Astrocyte (in vitro differentiated cells and primary cell): ENCODE measurements at regions not wholly inside any gene's neighbourhood (a gene's known extent, or its start where the extent isn't known, plus 50 kb on each side); places are given as distances from the start of the nearest gene placed in this dataset.

Source experiments
- DNase-seq: peaks from one replicate; pipeline ENCODE4 v3.0.0-alpha.2; 2010; ENCODE audit warnings: low read depth
- FAIRE-seq: peaks from 2 replicates; lab custom pipeline; 2011; peaks lifted over from hg19 to GRCh38; lab: Jason Lieb, UNC
- H2AFZ ChIP-seq: 2 replicates; pipeline ENCODE4 v1.6.0; 2012; ENCODE audit warnings: low read depth, low read length, inconsistent platforms
- H3K27ac ChIP-seq: 2 replicates; pipeline ENCODE4 v1.5.1; 2011; ENCODE audit warnings: low read depth, low read length, inconsistent platforms
- H3K27me3 ChIP-seq: 2 replicates; pipeline ENCODE4 v1.6.0; 2011; ENCODE audit warnings: low read length, inconsistent platforms; ENCODE audit not compliant: insufficient read depth
- H3K36me3 ChIP-seq: 2 replicates; pipeline ENCODE4 v1.5.1; 2011; ENCODE audit warnings: low read length, inconsistent platforms; ENCODE audit not compliant: insufficient read depth
- H3K4me1 ChIP-seq: 2 replicates; pipeline ENCODE4 v1.5.1; 2011; ENCODE audit warnings: low read length, inconsistent platforms; ENCODE audit not compliant: insufficient read depth
- H3K4me2 ChIP-seq: 2 replicates; pipeline ENCODE4 v1.6.0; 2012; ENCODE audit warnings: low read length, inconsistent platforms
- H3K4me3 ChIP-seq: 2 replicates; pipeline ENCODE4 v1.5.1; 2011; ENCODE audit warnings: low read depth, mild to moderate bottlenecking, low read length, inconsistent platforms; ENCODE audit not compliant: insufficient read depth
- H3K79me2 ChIP-seq: 2 replicates; pipeline ENCODE4 v1.6.0; 2012; ENCODE audit warnings: mild to moderate bottlenecking, low read length, inconsistent platforms; ENCODE audit not compliant: insufficient read depth
- H3K9ac ChIP-seq: 2 replicates; pipeline ENCODE4 v1.6.0; 2012; ENCODE audit warnings: mild to moderate bottlenecking, low read length, inconsistent platforms
- H3K9me3 ChIP-seq: 2 replicates; pipeline ENCODE4 v1.5.1; 2012; ENCODE audit warnings: low read depth, mild to moderate bottlenecking, low read length, inconsistent platforms; ENCODE audit not compliant: insufficient read depth
- H4K20me1 ChIP-seq: 2 replicates; pipeline ENCODE4 v1.6.0; 2012; ENCODE audit warnings: low read length, inconsistent platforms; ENCODE audit not compliant: insufficient read depth
- H3K27ac Mint-ChIP-seq: one replicate; pipeline ENCODE4 v1.8.0; 2021; ENCODE audit warnings: mild to moderate bottlenecking, mixed read lengths; ENCODE audit not compliant: unreplicated experiment
- H3K27me3 Mint-ChIP-seq: one replicate; pipeline ENCODE4 v1.8.0; 2021; ENCODE audit warnings: low read depth, mixed read lengths; ENCODE audit not compliant: unreplicated experiment
- H3K36me3 Mint-ChIP-seq: one replicate; pipeline ENCODE4 v1.8.0; 2021; ENCODE audit warnings: low read depth, mixed read lengths; ENCODE audit not compliant: unreplicated experiment
- H3K4me1 Mint-ChIP-seq: one replicate; pipeline ENCODE4 v1.8.0; 2021; ENCODE audit warnings: low read depth, mixed read lengths; ENCODE audit not compliant: unreplicated experiment
- H3K4me3 Mint-ChIP-seq: one replicate; pipeline ENCODE4 v1.8.0; 2021; ENCODE audit warnings: mild to moderate bottlenecking, moderate library complexity, mixed read lengths; ENCODE audit not compliant: unreplicated experiment
- H3K9me3 Mint-ChIP-seq: one replicate; pipeline ENCODE4 v1.8.0; 2021; ENCODE audit warnings: mild to moderate bottlenecking, mixed read lengths; ENCODE audit not compliant: unreplicated experiment
- CTCF ChIP-seq: IDR thresholded peaks from 2 replicates; pipeline ENCODE4 v1.5.1; 2011; ENCODE audit warnings: low read depth, mild to moderate bottlenecking, inconsistent platforms, low read length, moderate library complexity; ENCODE audit not compliant: insufficient read depth
- EZH2 ChIP-seq: IDR thresholded peaks from 2 replicates; pipeline ENCODE4 v1.6.1; 2012; ENCODE audit warnings: mild to moderate bottlenecking, low read length, inconsistent platforms; ENCODE audit not compliant: insufficient read depth

GRCh38 chr16:61320791-61321190 lies 715.4 kb downstream of the CDH8 start:
- Histone ChIP-seq H3K27ac (no peak overlapping the region), H3K36me3 (no peaks in the 10 kb centered on the region), H3K9me3 (no peaks in the 10 kb centered on the region), H4K20me1 (no peaks in the 10 kb centered on the region), H3K27me3 (no peaks in the 10 kb centered on the region), H3K9ac (no peak overlapping the region), H3K4me2 (no peak overlapping the region), H3K4me1 (no peaks in the 10 kb centered on the region), H2AFZ (no peak overlapping the region), H3K79me2 (no peaks in the 10 kb centered on the region), H3K4me3 (no peak overlapping the region)
- Mint-ChIP-seq H3K36me3 (no peaks in the 10 kb centered on the region), H3K27ac (no peak overlapping the region), H3K9me3 (no peaks in the 10 kb centered on the region), H3K27me3 (no peaks in the 10 kb centered on the region), H3K4me3 (no peak overlapping the region), H3K4me1 (peaks cover 7% of the 10 kb centered on the region)
- FAIRE-seq (no peak), DNase-seq (no peak)
- no peak for TF ChIP-seq EZH2
- TF ChIP-seq CTCF = no peak

GRCh38 chr16:61313931-61314330 lies 722.3 kb downstream of the CDH8 start:
- H3K9me3 Mint-ChIP-seq = peaks cover 2% of the 10 kb centered on the region
- no peaks in the 10 kb centered on the region for H3K9me3 ChIP-seq
- no peaks in the 10 kb centered on the region for H3K36me3 Mint-ChIP-seq

More at GRCh38 chr16:61313931-61314330, 722.3 kb downstream of the CDH8 start:
- Mint-ChIP-seq H3K4me1 (peaks cover 6% of the 10 kb centered on the region), H3K27ac (no peak overlapping the region), H3K27me3 (no peaks in the 10 kb centered on the region), H3K4me3 (no peak overlapping the region)
- TF ChIP-seq EZH2 (no peak), CTCF (no peak)
- Histone ChIP-seq H3K4me2 (no peak overlapping the region), H3K4me3 (no peak overlapping the region), H3K4me1 (no peaks in the 10 kb centered on the region), H3K9ac (no peak overlapping the region), H3K36me3 (no peaks in the 10 kb centered on the region), H3K27me3 (no peaks in the 10 kb centered on the region), H4K20me1 (no peaks in the 10 kb centered on the region), H2AFZ (no peak overlapping the region), H3K79me2 (no peaks in the 10 kb centered on the region), H3K27ac (no peak overlapping the region)
- FAIRE-seq (no peak), DNase-seq (no peak)
